Neural progenitor cell (in vitro differentiated cells): ENCODE measurements at regions not wholly inside any gene's neighbourhood (a gene's known extent, or its start where the extent isn't known, plus 50 kb on each side); places are given as distances from the start of the nearest gene placed in this dataset.

ENCODE experiments used
- DNase-seq: peaks from one replicate; pipeline ENCODE4 v3.0.0-alpha.2; 2016; ENCODE audit warnings: low spot score
- H2AFZ ChIP-seq: fragments of 200-600 bp; sonication (generic); replicated peaks from 2 replicates; pipeline ENCODE4 v1.6.1; 2016; ENCODE audit warnings: antibody characterized with exemption
- H3F3A ChIP-seq: fragments of 200-600 bp; sonication (generic); 2 replicates; pipeline ENCODE4 v1.6.1; 2016; ENCODE audit warnings: antibody characterized with exemption, low read depth
- H3K27ac ChIP-seq: fragments of 200-600 bp; sonication (generic); 2 replicates; pipeline ENCODE4 v1.5.1; 2016; ENCODE audit warnings: mild to moderate bottlenecking
- H3K27me3 ChIP-seq: fragments of 200-600 bp; sonication (generic); 2 replicates; pipeline ENCODE4 v1.6.1; 2016; ENCODE audit warnings: mild to moderate bottlenecking, moderate library complexity
- H3K36me3 ChIP-seq: fragments of 200-600 bp; sonication (generic); 2 replicates; pipeline ENCODE4 v1.5.1; 2016
- H3K4me1 ChIP-seq: fragments of 200-600 bp; sonication (generic); 2 replicates; pipeline ENCODE4 v1.6.1; 2016; ENCODE audit warnings: mixed run types
- H3K4me2 ChIP-seq: fragments of 200-600 bp; sonication (generic); 2 replicates; pipeline ENCODE4 v1.6.1; 2016
- H3K4me3 ChIP-seq: fragments of 200-600 bp; sonication (generic); 2 replicates; pipeline ENCODE4 v1.5.1; 2016
- H3K79me2 ChIP-seq: fragments of 200-600 bp; sonication (generic); 2 replicates; pipeline ENCODE4 v1.6.1; 2016; ENCODE audit warnings: low read depth
- H3K9ac ChIP-seq: fragments of 200-600 bp; sonication (generic); 2 replicates; pipeline ENCODE4 v1.6.1; 2016
- H3K9me3 ChIP-seq: fragments of 200-600 bp; sonication (generic); 2 replicates; pipeline ENCODE4 v1.5.1; 2016; ENCODE audit warnings: low read depth
- H4K20me1 ChIP-seq: fragments of 200-600 bp; sonication (generic); 2 replicates; pipeline ENCODE4 v1.6.1; 2016; ENCODE audit warnings: low read depth
- H3K27ac Mint-ChIP-seq: 3 replicates; pipeline ENCODE4 v1.8.0; 2021; ENCODE audit warnings: mixed read lengths
- H3K27me3 Mint-ChIP-seq: 2 replicates; pipeline ENCODE4 v1.8.0; 2022; ENCODE audit warnings: low read depth, mild to moderate bottlenecking, inconsistent platforms, moderate library complexity, mixed read lengths; ENCODE audit not compliant: insufficient read depth
- H3K36me3 Mint-ChIP-seq: 3 replicates; pipeline ENCODE4 v1.8.0; 2021; ENCODE audit warnings: mixed read lengths
- H3K4me1 Mint-ChIP-seq: 3 replicates; pipeline ENCODE4 v1.8.0; 2021; ENCODE audit warnings: mixed read lengths
- H3K4me3 Mint-ChIP-seq: 3 replicates; pipeline ENCODE4 v1.8.0; 2021; ENCODE audit warnings: mild to moderate bottlenecking, moderate library complexity, mixed read lengths
- H3K9me3 Mint-ChIP-seq: 3 replicates; pipeline ENCODE4 v1.8.0; 2020; ENCODE audit warnings: mixed read lengths
- CTCF ChIP-seq: fragments of 200-600 bp; sonication (generic); IDR thresholded peaks from 2 replicates; pipeline ENCODE4 v1.5.1; 2017; ENCODE audit warnings: antibody characterized with exemption, mild to moderate bottlenecking
- EZH2 ChIP-seq: fragments of 200-600 bp; sonication (generic); IDR thresholded peaks from 2 replicates; pipeline ENCODE4 v1.6.1; 2017; ENCODE audit warnings: antibody characterized with exemption, mild to moderate bottlenecking, moderate library complexity
- EZH2phosphoT487 ChIP-seq: fragments of 200-600 bp; sonication (generic); IDR thresholded peaks from 2 replicates; pipeline ENCODE4 v1.6.1; 2017; ENCODE audit warnings: antibody characterized with exemption

- Histone ChIP-seq H3K9ac (no peak overlapping the region), H3F3A (no peaks in the 10 kb centered on the region), H3K4me3 (no peak overlapping the region), H3K9me3 (no peaks in the 10 kb centered on the region), H3K27ac (no peak overlapping the region), H3K4me1 (peaks cover 12% of the 10 kb centered on the region), H3K36me3 (no peaks in the 10 kb centered on the region), H2AFZ (no peak overlapping the region), H3K79me2 (no peaks in the 10 kb centered on the region), H4K20me1 (no peaks in the 10 kb centered on the region), H3K4me2 (no peak overlapping the region), H3K27me3 (no peaks in the 10 kb centered on the region)
- Mint-ChIP-seq H3K27ac (no peak overlapping the region), H3K36me3 (no peaks in the 10 kb centered on the region), H3K27me3 (peaks cover 2% of the 10 kb centered on the region), H3K4me3 (no peak overlapping the region), H3K9me3 (peaks cover 5% of the 10 kb centered on the region), H3K4me1 (peaks cover 5% of the 10 kb centered on the region)
- DNase-seq: no peak
- TF ChIP-seq CTCF (no peak), EZH2 (no peak), EZH2phosphoT487 (no peak)
These were observed 540.9 kb upstream of the MDFIC2 start for GRCh38 chr3:70853161-70853944.

- Mint-ChIP-seq H3K4me1 (peaks cover 5% of the 10 kb centered on the region), H3K9me3 (peaks cover 17% of the 10 kb centered on the region), H3K27me3 (peaks cover 2% of the 10 kb centered on the region), H3K4me3 (no peak overlapping the region), H3K27ac (no peak overlapping the region), H3K36me3 (peaks cover 1% of the 10 kb centered on the region)
- Histone ChIP-seq H3F3A (no peaks in the 10 kb centered on the region), H2AFZ (no peak overlapping the region), H3K27me3 (no peaks in the 10 kb centered on the region), H3K9me3 (no peaks in the 10 kb centered on the region), H3K4me2 (no peak overlapping the region), H4K20me1 (no peaks in the 10 kb centered on the region), H3K36me3 (no peaks in the 10 kb centered on the region), H3K4me3 (no peak overlapping the region), H3K9ac (no peak overlapping the region), H3K4me1 (peaks cover 12% of the 10 kb centered on the region), H3K27ac (no peak overlapping the region), H3K79me2 (no peaks in the 10 kb centered on the region)
- DNase-seq: no peak
- TF ChIP-seq EZH2phosphoT487 (no peak), EZH2 (no peak), CTCF (no peak)
These were observed 537.7 kb upstream of the MDFIC2 start for GRCh38 chr3:70849911-70850699.

- TF ChIP-seq CTCF (no peak), EZH2phosphoT487 (no peak), EZH2 (no peak)
- Histone ChIP-seq H3K4me1 (peaks cover 29% of the 10 kb centered on the region), H3K4me3 (no peak overlapping the region), H3K9ac (no peak overlapping the region), H3K9me3 (no peaks in the 10 kb centered on the region), H3K27me3 (no peaks in the 10 kb centered on the region), H3K27ac (no peak overlapping the region), H4K20me1 (no peaks in the 10 kb centered on the region), H3K36me3 (no peaks in the 10 kb centered on the region), H3F3A (peaks cover 12% of the 10 kb centered on the region), H2AFZ (no peak overlapping the region), H3K4me2 (peak overlapping the region; percentile 55), H3K79me2 (no peaks in the 10 kb centered on the region)
- peaks cover 6% of the 10 kb centered on the region for H3K27me3 Mint-ChIP-seq
- H3K9me3 Mint-ChIP-seq: peaks cover 2% of the 10 kb centered on the region
- peak; percentile 41 for DNase-seq
- no peak overlapping the region for H3K4me3 Mint-ChIP-seq
- peaks cover 31% of the 10 kb centered on the region for H3K4me1 Mint-ChIP-seq
- H3K36me3 Mint-ChIP-seq: no peaks in the 10 kb centered on the region
- no peak overlapping the region for H3K27ac Mint-ChIP-seq
These were observed 527.9 kb upstream of the MDFIC2 start for GRCh38 chr3:70840106-70840870.
